NOMO-1 (cell line): ENCODE measurements at regions not wholly inside any gene's neighbourhood (a gene's known extent, or its start where the extent isn't known, plus 50 kb on each side); places are given as distances from the start of the nearest gene placed in this dataset.

Experiments
- DNase-seq, 2 experiments: peaks; one replicate each; lab custom pipeline; 2025; ENCODE audit not compliant: unreplicated experiment in 2 of 2; lab: John Stamatoyannopoulos, UW

DNA sequence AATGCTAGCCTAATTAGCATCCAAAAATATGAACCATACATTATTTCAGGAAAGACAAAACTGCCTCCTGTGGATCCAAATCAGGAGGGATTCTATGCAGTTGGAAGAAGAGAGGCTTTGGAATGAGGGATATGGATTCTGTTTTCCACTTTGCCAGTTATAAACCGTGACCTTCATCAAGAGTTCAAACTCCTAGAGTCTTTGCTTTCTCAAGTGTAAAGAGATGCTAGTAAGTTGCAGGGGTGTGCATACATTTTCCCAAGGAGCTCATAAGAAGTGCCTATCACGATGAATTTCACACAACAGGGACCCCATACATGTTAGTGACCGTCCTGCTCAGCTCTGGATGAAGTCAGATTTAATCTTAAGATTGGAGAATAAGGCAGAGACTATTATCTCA, 542.5 kb downstream of the SOX11 start:
- no peak for DNase-seq

DNA sequence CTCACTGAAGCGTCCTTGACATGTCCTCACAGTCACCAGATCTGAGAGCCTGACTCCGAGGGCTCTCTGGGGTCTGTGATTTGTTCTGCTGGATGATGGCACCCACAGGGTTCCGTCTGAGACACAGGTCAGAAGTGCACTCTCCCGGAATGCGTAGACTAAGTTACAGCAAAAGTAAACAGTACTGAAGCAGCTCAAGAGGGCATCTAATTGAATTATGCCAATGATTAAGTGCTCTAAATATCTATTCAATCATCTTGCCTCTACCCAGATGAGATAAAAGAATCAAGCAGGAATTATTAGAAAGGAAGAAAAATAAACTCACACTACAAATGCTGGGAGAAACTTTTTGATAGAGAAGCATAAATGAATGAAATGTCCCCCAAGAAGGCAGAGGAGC, 544.1 kb downstream of the SOX11 start:
- DNase-seq = no peak

DNA sequence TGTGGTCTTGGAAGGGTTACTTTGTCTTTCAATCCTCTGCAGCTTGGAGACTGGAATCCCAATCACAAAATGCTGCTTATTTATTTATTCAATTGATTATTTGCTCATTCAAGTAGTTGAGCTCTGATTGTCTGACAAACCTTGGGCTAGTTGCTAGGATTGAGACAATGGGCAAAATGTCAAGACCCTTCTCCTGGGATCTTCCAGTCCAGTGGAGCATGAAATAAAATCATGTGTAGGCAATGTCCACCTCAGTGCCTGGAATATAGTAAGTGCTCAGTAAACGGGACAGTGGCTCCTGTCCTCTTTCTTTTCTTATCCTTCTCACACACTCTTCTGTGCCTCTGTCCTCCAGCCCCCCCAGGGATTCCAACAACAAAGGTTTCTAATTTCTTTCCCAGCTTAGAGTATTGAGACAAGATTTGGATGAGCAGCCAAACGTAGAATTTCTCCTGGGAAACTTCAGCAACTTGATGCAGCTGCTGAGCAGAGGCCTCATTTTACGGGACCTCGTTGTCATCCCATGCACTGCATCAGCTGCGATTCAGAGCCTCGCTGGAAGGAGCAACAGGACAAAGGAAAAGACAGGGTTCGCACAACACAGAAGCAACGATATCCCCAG, 545.0 kb downstream of the SOX11 start:
- no peak for DNase-seq

DNA sequence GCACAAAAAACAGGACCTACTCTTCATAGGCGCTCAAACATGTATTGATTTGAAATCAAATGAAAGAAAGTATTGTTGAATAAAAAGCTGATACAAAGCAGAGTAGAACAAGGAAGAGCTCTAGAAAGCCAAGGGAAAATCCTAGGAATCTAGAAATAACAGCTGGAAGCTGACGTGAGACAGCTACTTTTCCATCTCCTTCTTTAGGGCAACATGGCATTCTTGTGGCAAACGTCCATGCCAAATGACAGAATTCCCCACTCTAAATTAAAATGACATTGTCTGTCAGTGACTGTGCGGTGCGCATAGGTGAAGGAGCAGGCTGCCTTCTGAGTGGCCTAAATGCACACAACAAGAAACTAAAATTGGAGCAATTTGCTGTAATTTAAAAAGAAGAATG, 557.4 kb downstream of the SOX11 start:
- no peak for DNase-seq

DNA sequence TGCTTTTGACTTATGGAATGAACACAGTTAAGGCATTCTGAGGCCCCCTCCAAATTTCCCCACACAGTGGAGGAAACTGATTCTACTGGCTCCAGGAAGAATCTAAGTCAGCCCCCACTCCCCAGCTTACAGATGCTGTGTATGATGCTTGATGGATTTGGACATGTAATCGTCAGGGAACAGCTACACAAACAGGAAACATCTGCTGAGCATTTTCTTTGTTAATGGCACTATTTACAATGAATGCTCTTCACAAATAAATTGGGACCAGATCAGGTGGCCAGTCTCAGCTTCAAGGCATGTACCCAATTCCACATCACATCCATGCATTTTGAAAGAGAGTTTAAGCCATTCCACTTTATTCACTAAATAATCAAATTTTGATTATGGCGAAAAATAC, 562.3 kb downstream of the SOX11 start:
- DNase-seq = no peak

DNA sequence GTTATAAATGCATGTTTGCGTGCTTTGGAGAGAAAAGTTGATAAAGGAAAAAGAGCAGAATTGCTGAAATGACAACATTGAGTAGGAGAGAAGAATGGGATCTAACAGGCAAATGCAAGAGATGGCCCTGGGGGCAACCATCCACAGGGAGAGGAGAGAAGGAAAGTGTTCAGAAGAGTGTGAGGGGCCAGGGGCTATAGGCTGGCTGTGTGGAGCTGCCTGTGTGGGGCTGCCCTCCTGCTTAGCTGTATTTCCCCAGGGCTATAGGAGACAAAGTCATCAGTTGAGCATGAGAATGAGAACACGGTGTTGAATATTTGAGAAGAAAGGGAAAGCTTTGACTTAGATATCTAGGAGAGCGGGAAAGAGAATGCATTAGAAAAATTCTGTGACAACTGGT, 572.0 kb downstream of the SOX11 start:
- DNase-seq = no peak

DNA sequence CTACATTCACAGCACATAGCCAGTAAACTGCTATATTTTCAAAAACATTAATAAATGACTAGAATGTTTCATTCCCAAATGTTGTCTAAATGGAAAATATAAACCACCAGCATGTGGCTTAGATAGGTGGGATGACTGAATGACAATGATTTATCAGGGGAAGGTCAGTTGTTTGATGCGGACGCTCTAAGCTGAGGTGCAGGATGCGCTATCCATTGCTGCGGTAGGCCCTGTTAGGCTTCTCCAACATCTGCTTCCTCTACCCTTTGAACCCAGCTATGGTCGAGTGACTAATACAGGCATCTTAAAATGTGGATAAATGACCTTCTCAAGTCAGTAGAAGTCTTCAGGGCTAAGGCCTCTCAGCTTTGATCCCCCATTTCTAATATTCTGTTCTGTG, 584.2 kb downstream of the CMPK2 start:
- DNase-seq = no peak

DNA sequence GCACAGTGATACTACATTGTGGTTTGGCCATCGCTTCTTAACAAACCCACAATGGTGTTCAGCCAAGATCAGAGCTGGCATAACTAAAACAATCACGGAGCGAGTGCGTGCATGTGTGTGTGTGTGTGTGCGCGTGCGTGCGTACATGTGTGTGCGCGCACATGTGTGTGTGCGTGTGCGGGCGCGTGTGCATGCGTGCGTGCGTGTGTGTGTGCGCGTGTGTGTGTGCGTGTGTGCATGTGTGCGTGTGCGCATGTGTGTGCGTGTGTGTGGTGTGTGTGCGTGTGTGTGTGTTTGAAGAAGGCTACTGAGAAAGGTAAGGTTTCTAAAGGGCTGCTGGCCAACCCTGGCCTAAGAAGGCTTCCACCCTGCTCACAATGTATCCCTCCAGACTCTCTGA, 582.4 kb downstream of the CMPK2 start:
- DNase-seq = no peak

DNA sequence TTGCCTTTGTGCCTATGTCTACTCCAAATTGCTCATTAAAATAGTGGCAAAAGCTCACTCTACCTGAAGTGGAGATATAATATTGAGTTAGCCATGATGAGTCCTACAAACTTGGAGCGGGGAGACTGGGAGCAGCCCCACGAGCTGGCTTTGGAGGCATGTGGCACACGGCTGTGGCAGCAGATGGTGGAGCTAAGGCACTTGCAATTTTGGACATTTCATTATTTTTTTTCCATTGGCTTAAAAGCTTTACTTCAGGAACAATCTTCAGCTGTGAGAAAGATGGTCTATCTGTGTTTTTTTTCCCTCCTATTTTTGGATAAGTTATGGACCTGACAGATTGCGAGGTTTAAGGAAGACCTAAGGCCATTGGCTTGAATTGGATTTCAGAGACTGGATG, 578.3 kb downstream of the CMPK2 start:
- no peak for DNase-seq

DNA sequence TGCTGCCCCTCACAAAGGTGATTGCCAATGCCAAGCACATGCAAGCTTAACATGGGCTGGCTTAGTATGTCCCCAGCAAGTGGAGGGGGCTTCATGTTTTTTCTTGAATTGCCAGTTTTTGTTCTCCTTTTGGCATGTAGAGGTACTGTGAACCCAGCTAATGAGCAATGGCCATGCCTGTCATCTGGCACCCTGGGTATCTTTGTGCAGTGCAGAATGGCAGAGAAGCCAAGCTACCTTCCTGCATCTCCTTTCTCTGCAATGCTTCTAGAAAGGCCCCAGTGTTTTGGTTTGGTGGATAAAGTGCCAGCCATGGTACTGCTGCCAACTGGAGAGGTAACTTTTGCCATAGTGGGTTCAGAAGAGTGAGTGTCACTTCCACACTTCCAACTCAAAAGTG, 576.9 kb downstream of the CMPK2 start:
- DNase-seq = no peak

DNA sequence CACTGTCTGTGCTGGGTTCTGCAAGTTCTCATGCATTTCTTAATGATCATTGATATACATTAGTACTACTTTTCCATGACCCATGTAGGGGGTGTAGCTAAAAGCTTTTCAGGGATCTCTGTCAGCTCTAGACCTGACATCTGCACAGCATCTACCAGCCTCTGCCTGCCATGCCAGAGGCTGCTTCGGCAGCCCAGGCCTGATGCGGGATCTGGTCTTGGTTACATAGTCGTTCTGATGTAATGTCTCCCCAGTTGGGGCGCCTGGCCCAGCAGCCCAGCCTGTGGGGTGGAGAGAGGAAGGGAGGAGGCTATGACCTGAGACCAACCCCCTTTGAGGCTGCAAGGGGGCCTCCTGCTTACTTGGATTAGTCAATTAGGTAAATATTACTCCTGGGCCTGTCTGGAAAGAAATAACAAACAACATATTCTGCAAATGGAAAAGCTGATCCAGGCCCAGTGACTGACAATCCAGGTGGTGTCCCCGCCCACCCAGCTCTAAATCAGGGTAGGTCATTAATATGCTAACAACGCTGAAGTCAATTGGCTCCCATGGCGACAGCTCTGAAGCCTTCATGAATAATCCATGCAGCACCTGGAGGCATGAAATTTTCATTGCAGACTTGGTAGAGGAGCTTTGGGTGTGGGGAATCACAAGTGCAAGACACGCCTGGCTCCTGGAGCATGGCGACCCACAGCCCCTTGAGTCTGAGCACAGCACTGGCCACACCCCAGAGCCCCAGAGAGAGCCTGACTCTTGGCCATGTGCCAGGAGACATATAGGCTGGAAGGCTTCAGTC, 575.3 kb downstream of the CMPK2 start:
- no peak for DNase-seq

DNA sequence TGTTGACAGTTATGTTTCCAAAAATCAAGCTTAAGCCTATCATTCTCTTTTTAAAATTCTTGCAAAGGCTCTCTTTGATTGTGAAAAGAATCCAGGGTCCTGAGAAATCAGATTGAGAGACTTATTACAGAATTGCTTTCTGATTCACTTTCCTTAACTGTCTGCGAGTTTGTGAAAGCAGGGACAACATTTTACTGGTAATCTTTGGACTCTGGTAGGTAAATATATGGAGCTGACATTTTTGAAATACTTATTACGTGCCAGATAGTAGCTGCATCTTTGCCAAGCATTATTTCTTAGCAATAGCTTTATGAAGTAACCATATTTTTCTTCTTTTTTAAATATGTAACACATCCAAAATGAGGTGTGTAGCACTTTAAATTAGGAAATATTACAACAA, 570.9 kb downstream of the CMPK2 start:
- no peak for DNase-seq

DNA sequence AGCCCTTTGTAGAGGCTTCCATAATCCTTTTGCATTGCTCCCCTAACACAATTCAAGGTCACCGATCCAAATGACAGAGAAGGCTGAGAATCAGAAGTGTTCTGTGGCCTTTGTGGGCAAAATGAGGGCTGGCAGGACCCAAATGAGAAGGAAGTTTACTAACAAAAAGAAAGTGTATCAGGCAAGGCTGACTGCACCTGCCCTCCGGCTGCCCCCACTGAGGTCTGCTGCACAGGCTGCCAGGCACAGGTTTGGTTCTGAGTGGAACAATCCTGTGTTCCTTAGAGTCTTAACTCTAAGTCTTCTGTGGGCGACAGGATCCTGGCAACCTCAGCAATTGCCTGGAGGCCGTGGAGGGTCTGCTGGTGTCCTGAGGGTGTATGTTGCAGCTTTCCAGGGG, 568.5 kb downstream of the CMPK2 start:
- no peak for DNase-seq

DNA sequence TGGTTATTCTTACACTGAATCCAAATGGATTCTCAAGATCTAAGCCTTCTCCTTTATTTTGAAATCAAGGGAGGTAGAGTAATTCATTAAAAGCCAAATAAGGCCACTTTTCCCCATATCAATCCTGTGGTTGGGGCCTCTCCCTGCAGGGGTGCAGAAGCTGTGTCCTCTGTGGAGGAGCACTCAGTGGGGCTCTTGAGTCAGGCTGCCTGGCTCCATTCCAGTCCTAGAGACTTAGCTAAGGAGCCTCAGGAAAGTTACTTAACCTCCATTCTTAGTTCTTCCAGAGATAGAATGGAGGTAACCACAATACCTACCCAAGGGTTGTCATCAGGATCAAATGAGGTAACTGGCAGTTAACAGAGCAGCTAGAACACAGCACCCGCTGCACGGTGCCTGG, 564.3 kb downstream of the CMPK2 start:
- no peak for DNase-seq

DNA sequence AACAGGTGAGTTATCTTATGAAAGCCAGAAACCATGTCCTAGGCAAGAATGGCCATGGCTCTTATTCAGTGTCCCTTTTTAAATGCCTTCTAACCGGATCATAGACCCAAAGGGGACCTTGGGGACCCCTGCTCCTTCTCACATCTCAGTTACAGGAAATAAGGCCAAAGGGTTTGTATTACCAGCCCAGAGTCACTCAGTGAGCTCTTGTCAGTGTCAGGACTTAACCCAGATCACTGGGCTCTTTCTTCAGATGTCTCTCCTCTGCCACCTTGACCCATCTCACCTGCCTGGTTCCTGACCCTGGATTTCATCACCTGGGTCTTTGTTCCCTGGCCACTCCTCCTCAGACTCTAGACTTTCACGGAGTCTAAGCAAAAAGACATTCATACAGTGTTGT, 556.7 kb downstream of the CMPK2 start:
- no peak for DNase-seq

DNA sequence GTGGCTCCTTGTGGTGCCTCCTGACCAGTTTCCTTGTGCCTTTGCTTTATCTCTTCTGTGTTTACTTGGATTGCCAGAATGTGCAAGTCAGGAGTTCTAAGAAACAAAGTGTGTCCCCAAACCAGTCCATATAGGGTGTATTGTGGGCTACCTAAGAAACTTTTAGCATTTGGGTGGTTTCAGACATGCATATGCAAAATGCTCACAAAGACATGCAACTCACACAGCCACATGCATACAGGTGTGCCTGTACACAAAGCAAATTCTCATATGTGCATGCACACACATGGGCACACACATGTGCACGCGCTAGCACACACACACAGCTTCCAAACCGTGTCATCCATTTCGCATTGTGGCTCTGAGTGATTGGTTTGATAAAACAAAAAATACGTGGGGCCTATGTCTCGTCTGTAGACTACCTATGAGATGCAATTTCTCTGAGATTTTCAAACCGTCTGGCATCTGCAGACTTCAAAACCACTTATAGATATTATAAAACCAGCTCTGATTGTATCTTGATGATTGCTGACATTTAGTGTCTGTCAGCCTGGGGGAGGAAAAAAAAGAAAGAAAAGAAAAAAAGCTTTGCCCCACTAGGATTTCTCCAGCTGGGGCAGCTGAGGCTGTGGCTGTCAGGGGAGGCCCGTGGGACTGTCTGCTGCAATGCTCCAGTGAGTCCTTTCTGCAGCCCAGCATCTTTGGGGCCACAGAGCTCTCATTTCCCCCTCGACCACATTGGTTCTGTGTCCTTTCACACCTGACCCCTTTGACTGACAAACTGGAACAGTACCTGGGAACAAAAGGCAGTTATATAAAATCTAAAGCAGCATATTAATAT, 556.1 kb downstream of the CMPK2 start:
- DNase-seq = no peak

DNA sequence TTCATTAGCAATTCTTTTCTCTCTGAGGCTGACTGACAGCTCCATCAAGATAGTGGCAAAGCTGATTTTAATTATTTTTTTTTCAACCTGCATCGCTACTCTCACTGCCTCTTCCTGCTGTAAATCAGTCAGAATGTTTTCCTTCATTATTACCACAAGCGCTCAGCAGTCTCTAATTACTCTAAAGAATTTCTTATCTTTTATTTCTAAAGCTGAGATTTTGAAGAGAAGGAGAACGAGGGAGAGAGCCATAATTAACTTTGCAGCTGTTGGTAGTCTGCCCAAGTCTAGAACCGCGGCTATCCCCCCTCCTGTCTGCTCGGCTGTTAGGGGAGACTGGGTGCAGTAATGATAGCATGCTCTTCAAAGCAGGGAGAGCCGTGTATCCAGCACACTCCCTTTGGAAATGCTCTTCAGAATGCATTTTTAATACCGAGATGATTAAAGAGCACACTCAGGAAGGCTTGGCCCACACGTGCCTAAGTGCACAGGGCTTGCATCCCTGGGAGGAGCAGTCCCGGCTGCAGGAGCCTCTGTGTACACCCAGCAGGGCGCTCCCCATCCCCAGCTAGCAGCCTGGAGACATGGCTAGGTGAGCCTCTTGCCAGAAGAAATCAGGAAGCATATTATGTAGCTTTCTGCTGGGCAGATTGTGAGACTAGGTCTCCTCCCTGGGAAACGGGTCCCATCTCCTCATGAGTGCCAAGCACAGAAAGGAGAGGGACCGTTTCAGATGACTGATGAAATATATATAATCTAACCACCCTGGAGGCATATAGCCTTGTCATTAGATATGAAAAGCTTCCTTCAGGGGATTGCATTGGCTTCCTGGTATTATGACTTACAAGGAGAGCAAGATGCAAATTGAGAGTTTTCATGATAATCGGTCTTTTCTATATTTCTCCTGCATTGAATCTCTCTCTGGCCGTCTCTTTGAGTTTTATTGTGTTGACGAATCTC, 555.2 kb downstream of the CMPK2 start:
- DNase-seq = no peak

DNA sequence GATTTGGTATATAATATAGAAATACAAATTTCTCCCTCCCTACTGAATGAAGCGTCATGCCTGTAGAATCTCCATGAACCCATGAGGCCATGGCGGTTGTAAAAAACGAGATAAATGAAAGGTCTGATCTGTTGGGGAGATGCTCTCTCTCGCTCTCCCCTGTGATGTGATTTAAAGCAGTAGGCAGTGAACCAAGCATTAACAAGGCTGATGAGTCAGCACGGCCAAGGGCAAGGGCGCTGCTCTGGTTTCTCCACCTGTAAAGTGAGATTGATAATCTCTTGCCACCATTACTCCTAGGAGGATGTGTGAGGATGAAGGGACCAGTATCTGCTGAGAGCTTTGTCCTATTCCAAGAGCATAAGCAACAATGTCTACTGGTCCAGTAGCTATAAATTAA, 553.3 kb downstream of the CMPK2 start:
- DNase-seq = no peak

DNA sequence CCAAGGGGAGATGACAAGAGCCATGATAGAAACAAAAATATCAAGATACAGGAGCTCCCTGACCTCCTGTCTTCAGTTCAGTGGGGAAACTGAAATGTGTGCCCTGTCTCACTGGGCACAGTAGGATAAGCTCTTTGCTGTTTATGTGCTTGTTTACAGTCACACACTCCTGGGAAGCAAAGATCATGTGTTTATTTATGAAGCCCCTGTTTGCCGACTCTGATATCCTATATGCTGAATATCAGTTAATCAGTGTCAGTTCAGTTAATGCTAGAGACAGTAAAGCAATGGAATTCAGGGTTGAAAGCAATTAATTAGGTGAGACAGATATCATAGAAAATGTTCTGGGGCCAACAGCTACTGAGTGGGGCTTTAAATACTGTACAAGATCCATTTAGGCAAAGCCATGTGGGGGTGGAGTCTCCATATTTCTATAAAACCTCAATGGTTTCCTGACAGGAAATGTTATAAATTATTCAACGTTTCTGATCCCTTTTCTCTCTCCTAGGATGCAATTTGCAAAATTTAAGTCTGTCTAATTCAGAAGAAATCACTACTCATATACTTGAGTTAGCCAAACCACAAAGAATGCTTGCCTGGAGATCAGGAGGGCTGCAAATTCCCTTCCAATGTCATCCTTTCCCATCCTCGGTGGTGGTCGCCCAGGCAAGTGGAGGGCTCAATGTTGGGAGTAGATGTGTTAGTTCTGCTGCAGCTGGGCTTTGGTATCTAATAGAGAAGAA, 551.3 kb downstream of the CMPK2 start:
- DNase-seq = no peak

DNA sequence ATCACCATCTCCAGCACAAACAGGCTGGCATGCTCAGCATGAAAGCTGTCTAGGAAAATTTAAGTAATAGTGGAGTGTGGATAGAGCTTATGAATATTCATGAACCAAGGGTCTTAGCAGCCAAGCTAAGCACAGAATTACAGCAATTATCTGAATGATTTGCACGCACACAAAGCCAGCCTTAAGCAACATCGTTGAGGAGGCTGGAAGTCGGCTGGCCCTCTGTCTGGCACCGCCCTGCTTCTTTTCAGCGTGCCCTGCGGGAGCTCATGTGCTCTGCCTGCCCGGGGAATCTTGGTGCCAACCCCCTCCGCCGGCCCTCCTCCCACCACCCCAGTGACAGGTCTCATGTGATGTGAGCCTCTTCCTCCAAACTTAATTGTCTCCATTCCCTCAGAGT, 540.1 kb downstream of the CMPK2 start:
- no peak for DNase-seq
